ENCODE measurements at regions not wholly inside any gene's neighbourhood (a gene's known extent, or its start where the extent isn't known, plus 50 kb on each side); places are given as distances from the start of the nearest gene placed in this dataset.

GRCh38 chr2:38127277-38127676 is 51.3 kb upstream of the CYP1B1 start:
- no peaks in the 10 kb centered on the region for H3K27me3 ChIP-seq (ENCODE audit: insufficient read depth)
- peaks cover 34% of the 10 kb centered on the region for H3K36me3 Mint-ChIP-seq (ENCODE audit: low read depth)
- no peak overlapping the region for H3K27ac ChIP-seq (ENCODE audit: low read depth)
- H3F3A ChIP-seq (replicated peaks; ENCODE audit: low read depth) = no peaks in the 10 kb centered on the region
- H3K36me3 ChIP-seq (ENCODE audit: insufficient read depth) = no peaks in the 10 kb centered on the region; the same call in 1 of the 2 replicates
- H3K79me2 ChIP-seq (replicated peaks; ENCODE audit: insufficient read depth) = no peaks in the 10 kb centered on the region
- no peak overlapping the region for H2AFZ ChIP-seq
- ATAC-seq = no peak
- H3K4me1 ChIP-seq (ENCODE audit: insufficient read depth) = no peaks in the 10 kb centered on the region
- TF ChIP-seq ZNF462 (CRISPR knock-in tag; IDR thresholded peaks at IDR 0.05) = no peak
- TF ChIP-seq POLR2AphosphoS5 (IDR thresholded peaks at IDR 0.05; ENCODE audit: low read depth) = no peak
- H3K4me3 Mint-ChIP-seq = no peak overlapping the region
- H3K27ac Mint-ChIP-seq = no peak overlapping the region
- H4K20me1 ChIP-seq (replicated peaks; ENCODE audit: insufficient read depth) = no peaks in the 10 kb centered on the region
- peaks cover 40% of the 10 kb centered on the region for H3K9me3 Mint-ChIP-seq
- no peak overlapping the region for H3K4me3 ChIP-seq
- no peak overlapping the region for H3K4me2 ChIP-seq
- no peaks in the 10 kb centered on the region for H3K4me1 Mint-ChIP-seq
- no peaks in the 10 kb centered on the region; the same call in 1 of the 2 replicates for H3K9me2 ChIP-seq (ENCODE audit: insufficient read depth)
- peaks cover 8% of the 10 kb centered on the region for H3K27me3 Mint-ChIP-seq (ENCODE audit: insufficient read depth, low read depth, poor library complexity)
- no peak for DNase-seq (ENCODE audit: low spot score)

GRCh38 chr2:38125842-38126241 is 49.9 kb upstream of the CYP1B1 start:
- Histone ChIP-seq H3K27ac (ENCODE audit: low read depth) (no peak overlapping the region), H3K4me1 (ENCODE audit: insufficient read depth) (no peaks in the 10 kb centered on the region), H3F3A (replicated peaks; ENCODE audit: low read depth) (no peaks in the 10 kb centered on the region), H2AFZ (no peak overlapping the region), H3K4me3 (no peak overlapping the region), H3K9me2 (ENCODE audit: insufficient read depth) (no peaks in the 10 kb centered on the region; the same call in 1 of the 2 replicates), H3K27me3 (ENCODE audit: insufficient read depth) (no peaks in the 10 kb centered on the region), H3K79me2 (replicated peaks; ENCODE audit: insufficient read depth) (no peaks in the 10 kb centered on the region), H3K36me3 (ENCODE audit: insufficient read depth) (no peaks in the 10 kb centered on the region; the same call in 1 of the 2 replicates), H4K20me1 (replicated peaks; ENCODE audit: insufficient read depth) (no peaks in the 10 kb centered on the region), H3K4me2 (no peak overlapping the region)
- Mint-ChIP-seq H3K27me3 (ENCODE audit: insufficient read depth, low read depth, poor library complexity) (peaks cover 8% of the 10 kb centered on the region), H3K9me3 (peaks cover 40% of the 10 kb centered on the region), H3K36me3 (ENCODE audit: low read depth) (peaks cover 34% of the 10 kb centered on the region), H3K4me1 (no peaks in the 10 kb centered on the region), H3K4me3 (no peak overlapping the region), H3K27ac (no peak overlapping the region)
- no peak for TF ChIP-seq REST (IDR thresholded peaks at IDR 0.05; ENCODE audit: unreplicated experiment)
- TF ChIP-seq EZH2phosphoT487 (IDR thresholded peaks at IDR 0.05; ENCODE audit: unreplicated experiment) = no peak
- DNase-seq (ENCODE audit: low spot score) (no peak), ATAC-seq (no peak)

Data from GM23338 (cell line).